Liver (tissue), 3 donors: ENCODE measurements at regions not wholly inside any gene's neighbourhood (a gene's known extent, or its start where the extent isn't known, plus 50 kb on each side); places are given as distances from the start of the nearest gene placed in this dataset.

ENCODE experiments used
- CTCF ChIP-seq: fragments of 150-350 bp; IDR thresholded peaks from 2 replicates; pipeline ENCODE4 v1.5.1; 2017; ENCODE audit warnings: improper control_type of control experiment, low read depth, low read length; ENCODE audit not compliant: missing input control
- EGR1 ChIP-seq, 2 donors: IDR thresholded peaks; 2 replicates each; pipeline ENCODE4 v1.6.1; 2016 to 2018; ENCODE audit warnings: antibody characterized with exemption in 2 of 2, low read depth in 2 of 2
- FOXA1 ChIP-seq: IDR thresholded peaks from 2 replicates; pipeline ENCODE4 v1.6.1; 2016; ENCODE audit warnings: antibody characterized with exemption
- GABPA ChIP-seq, 2 donors: IDR thresholded peaks in 1 of 2; conservative IDR thresholded peaks in 1 of 2; 2 replicates each; pipeline ENCODE4 v1.6.1; 2016; ENCODE audit warnings: antibody characterized with exemption in 2 of 2, mild to moderate bottlenecking in 1 of 2, moderate library complexity in 1 of 2
- JUND ChIP-seq, 2 donors: IDR thresholded peaks; 2 replicates each; pipeline ENCODE4 v1.6.1; 2016; ENCODE audit warnings: antibody characterized with exemption in 2 of 2
- RAD21 ChIP-seq, 2 donors: IDR thresholded peaks; 2 replicates each; pipeline ENCODE4 v1.6.1; 2016; ENCODE audit warnings: antibody characterized with exemption in 2 of 2, mild to moderate bottlenecking in 2 of 2
- REST ChIP-seq: IDR thresholded peaks from 2 replicates; pipeline ENCODE4 v1.6.1; 2016; ENCODE audit warnings: antibody characterized with exemption, mild to moderate bottlenecking
- RXRA ChIP-seq, 2 donors: IDR thresholded peaks; 2 replicates each; pipeline ENCODE4 v1.6.1; 2017 to 2018; ENCODE audit warnings: antibody characterized with exemption in 2 of 2, mild to moderate bottlenecking in 1 of 2
- SP1 ChIP-seq: IDR thresholded peaks from 2 replicates; pipeline ENCODE4 v1.6.1; 2018; ENCODE audit warnings: antibody characterized with exemption, mild to moderate bottlenecking
- TAF1 ChIP-seq: conservative IDR thresholded peaks from 2 replicates; pipeline ENCODE4 v1.6.1; 2016; ENCODE audit warnings: antibody characterized with exemption, mild to moderate bottlenecking
- YY1 ChIP-seq: IDR thresholded peaks from 2 replicates; pipeline ENCODE4 v1.6.1; 2016; ENCODE audit warnings: antibody characterized with exemption, mild to moderate bottlenecking
- ZBTB33 ChIP-seq: IDR thresholded peaks from 2 replicates; pipeline ENCODE4 v1.6.1; 2016; ENCODE audit warnings: antibody characterized with exemption
- TF ChIP-seq, protein P1 (sequence below): IDR thresholded peaks from 2 replicates; pipeline ENCODE4 v1.6.1; 2016; ENCODE audit warnings: antibody characterized with exemption
- donor health status: healthy.
- donor health status: healthy.

DNA sequence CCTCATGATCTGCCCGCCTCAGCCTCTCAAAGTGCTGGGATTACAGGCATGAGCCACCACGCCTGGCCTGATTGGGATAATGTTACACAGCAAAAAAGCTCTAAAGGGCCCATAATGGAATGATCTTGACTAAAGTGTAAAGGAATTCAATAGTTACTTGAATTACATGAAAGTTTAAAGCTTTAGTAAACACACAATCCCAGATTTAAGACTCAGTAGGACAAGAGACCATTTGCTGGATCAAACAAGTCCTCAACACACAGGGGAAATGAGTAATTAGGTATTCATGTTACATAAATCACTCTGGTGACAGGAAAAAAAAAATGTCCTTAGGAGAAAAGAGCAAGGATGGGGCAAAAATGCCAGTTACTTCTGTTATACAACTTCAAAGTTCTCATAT, 762.9 kb upstream of the AMELY start:
- TF ChIP-seq ZBTB33 (no peak), FOXA1 (no peak), TAF1 (no peak), CTCF (no peak), JUND (IDR thresholded peaks at IDR 0.05) (no peak), RXRA (IDR thresholded peaks at IDR 0.05) (no peak), YY1 (no peak), GABPA (IDR thresholded peaks at IDR 0.05 in 1 of 2, conservative IDR thresholded peaks at IDR 0.05 in 1 of 2) (no peak), RAD21 (IDR thresholded peaks at IDR 0.05) (no peak), EGR1 (IDR thresholded peaks at IDR 0.05; ENCODE audit: low read depth in 2 of 2) (no peak), REST (no peak), SP1 (no peak)
- TF ChIP-seq, protein P1, sequence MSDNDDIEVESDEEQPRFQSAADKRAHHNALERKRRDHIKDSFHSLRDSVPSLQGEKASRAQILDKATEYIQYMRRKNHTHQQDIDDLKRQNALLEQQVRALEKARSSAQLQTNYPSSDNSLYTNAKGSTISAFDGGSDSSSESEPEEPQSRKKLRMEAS: no peak
